ENCODE measurements at regions not wholly inside any gene's neighbourhood (a gene's known extent, or its start where the extent isn't known, plus 50 kb on each side); places are given as distances from the start of the nearest gene placed in this dataset.
"Not testable (repeated sequence)": the region's sequence is repeated elsewhere in the genome, so short reads cannot be mapped to it uniquely, and the experiment has no call there.

DNA sequence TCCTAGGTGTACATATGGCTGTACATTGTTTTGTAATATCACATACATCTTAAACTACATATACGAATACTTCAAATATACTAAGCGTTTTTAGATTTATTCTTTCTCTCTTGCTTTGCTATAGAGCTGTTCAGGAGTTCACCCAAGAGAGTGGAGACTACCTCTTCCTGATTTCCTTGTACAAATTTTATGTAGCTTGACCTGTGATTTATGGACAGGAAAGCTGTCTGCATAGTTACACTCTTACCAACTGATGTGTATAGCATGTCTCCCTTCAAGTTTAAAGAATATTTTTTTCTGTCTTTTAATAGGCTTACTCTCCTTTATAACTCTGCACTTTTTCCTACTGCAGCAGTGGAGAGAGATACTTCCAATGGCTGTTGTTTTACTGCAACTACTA is 428.7 kb downstream of the NDFIP2 start:
- no peak for DNase-seq

DNA sequence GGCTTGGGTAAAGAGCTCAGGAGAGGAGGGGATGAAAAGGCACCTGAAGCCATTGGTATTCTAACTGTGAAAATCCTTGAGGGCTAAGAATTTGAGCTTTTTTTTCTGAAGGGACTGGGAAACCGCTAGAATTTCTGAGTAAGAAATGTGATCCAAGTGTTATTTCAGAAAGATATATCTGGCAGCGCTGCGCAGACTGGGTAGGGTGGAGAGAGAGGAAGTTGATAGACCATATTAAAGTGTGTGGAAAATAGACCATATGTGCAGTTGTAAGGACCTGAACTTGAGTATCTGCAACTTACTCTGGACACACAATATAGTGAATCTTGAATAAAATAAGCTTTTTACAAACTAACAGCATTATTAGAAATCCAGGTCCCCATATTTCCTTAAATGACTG is 427.4 kb downstream of the NDFIP2 start:
- DNase-seq = no peak

DNA sequence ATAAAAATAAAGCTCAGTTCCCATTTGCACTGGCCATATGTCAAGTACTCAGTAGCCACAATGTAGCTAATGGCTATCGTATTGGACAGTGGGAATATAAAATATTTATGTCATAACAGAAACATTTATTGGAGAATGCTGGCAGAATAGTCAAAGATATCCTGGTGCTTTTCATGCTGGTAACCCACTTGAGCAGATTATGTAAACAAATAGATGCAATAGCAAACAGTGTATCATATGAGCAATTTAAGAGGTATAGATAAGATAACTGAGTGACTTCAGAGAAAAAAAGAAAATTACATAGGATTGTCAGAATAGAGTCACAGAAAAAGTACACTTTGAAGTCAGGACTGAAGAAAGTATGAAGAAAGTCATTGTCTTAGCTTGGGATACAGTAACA is 426.6 kb downstream of the NDFIP2 start:
- DNase-seq = no peak

DNA sequence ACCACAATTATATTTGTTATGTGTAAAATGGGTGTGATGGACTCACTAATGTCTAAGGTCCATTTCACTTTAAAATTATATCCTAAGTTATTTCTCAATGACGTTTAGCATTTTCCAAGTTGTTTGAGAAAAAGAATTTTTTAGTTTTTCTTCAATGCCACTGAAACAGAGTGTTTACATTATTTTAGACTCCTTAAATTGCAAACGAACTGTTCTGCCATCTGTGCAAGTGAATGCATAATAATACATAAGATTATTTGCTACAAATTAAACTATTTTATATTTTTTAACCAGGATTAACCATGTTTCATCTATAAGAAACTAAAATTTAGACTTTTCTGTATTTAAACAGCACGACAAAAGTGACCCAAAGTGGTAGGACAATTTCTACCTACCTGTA is 425.4 kb downstream of the NDFIP2 start:
- no peak for DNase-seq

DNA sequence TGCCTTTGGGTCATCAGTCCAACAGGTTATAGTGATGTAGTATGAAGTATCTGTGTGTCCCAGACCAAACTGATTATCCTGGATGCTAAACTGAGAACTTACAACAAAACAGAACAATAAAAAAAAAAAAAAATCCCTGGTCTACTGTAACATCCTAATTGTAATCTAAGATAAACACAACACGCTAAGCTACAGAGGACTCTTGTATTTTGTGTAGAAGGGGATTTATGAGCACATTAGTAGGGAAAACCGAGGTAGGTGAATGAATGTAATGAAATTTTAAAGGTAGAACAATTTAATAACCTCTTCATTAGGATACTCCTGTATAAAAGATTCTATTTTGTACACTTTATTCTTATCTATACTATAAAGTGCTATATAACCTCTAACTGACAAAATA is 424.1 kb downstream of the NDFIP2 start:
- no peak for DNase-seq

DNA sequence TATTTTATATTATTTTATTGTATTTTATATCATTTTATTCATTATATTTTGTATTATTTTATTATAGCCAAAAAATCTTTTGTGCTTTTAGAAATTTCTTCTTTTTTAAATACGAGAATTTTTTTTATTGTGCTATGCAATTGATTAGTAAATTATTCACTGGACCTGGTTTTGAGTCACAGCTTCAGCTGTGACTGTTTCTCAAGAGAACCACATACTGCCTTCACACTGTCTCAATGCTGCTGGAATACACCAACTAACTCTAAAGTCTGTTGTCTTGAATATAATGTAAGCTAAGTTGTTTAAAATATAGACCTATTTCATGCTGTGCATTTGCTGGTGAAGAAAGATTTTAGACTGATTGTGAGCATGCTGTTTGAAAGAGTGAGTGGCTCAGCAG is 423.6 kb downstream of the NDFIP2 start:
- no peak for DNase-seq

DNA sequence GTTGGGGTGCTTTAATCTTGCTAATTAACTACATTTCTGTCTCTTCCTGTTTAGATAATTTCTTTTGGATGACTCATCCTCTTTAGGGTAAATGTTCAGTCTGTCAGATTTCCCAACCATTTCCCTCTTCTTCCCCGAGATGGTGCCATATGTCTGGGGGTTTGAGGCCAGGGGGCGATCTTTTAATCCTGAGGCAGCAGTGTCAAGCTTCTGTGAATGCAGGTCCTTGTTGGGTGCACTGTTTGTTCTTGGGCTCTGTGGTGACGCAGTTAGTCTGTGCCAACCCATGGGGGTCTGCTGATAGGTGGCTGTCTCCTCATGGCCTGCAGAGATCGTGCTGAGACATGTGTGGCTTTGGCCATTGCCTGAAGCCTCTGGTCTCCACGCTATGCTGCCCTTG is 420.4 kb downstream of the NDFIP2 start:
- no peak for DNase-seq

DNA sequence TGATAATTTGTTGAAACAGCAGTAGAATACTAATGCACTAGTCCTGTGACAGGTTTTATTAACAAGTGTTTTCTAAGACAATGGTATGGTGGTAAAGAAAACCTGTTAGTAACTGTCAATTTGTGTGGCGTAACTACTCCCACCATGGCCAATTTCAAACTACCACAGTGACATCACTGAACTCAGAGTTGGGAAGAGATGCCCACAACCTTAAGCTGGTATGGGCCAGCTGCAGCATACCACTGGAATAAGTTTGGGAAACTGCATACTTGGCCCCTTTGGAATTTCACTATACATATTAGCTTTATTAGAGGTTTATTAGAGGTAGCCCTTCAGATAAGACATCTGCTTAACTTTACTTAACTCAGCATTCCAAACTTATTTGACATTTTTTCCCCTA is 419.4 kb downstream of the NDFIP2 start:
- no peak for DNase-seq

DNA sequence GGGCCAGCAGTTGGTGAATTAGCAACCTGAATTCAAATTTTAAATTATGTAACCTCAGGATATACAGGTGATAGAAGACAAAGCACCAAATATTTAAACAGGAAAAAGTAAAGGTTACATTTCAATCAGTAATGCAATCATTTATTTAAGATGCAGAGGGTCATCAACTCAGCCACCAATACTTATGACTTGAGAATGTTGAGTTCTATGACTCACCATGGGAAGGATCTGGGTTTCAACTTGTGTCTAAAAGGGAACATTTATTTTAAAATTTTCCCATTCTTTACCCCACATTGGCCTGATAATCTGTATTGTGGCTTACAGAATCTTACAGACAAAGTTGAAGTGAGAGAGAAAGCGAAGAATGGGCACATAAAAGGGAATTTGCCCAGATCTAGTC is 418.0 kb downstream of the NDFIP2 start:
- no peak for DNase-seq

DNA sequence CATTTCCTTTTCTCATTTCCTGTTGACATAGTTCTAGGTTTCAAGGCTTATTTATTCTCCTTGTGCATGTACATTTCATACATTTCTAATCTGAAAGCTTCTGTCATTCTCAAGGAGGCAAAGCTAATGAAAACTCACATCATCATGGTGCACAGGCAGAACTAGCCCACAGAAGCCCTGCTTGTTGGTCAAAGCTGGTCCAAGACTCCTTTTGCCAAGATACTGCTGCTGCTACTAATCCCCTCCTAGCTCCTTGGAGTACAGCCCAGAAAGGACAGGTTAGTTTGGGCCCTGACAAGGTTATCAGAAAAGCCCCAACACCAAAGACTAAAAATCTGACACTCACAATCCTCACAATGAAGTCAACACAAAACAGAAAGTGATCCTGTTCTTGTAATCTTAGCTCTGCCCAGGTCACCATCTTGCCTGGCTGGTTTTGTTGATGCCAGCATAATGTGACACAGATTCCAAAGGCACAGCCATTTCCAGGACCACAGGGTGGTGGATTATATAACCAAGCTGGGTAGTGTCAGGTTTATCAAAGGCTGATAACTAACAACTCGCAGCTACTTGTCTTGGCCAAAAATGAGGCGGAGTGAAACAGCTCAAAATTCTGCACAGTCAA is 417.4 kb downstream of the NDFIP2 start:
- DNase-seq = no peak

DNA sequence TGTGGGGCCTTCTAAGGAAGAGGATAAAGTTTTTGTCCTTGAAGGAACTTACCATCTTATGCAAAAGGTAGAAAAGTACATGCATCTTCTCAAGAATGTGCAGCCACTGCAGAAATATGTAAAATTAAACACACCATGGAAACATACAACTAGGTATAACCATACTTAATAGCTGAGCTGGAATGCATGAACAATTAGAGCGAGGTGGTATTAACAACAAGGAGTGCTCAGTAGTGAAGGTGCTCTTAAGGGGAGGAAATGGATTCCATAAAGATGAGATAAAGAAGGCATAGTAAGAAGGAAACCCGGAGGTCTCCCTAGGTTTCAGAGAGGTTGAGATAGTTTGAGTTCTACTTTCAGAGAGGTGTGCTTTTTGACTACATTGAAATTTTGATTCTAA is 415.9 kb downstream of the NDFIP2 start:
- no peak for DNase-seq

DNA sequence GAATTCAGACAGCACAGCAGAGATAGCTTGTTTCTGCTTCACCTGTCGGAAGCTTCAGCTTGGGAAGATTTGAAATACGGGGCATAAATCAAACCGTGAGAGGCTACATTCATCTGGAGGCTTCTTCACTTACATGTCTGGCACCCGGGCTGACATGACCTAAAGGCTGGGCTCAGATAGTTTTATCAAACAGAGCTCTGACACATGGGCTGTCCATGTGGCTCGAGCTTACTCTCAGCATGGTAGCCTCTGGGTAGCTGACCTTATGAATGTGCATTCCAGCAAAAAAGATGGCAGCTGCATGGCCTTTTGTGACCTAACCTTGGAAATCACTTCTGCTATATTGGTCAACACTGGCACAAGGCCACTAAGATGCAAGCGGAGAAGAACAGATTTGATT is 414.5 kb downstream of the NDFIP2 start:
- no peak for DNase-seq

DNA sequence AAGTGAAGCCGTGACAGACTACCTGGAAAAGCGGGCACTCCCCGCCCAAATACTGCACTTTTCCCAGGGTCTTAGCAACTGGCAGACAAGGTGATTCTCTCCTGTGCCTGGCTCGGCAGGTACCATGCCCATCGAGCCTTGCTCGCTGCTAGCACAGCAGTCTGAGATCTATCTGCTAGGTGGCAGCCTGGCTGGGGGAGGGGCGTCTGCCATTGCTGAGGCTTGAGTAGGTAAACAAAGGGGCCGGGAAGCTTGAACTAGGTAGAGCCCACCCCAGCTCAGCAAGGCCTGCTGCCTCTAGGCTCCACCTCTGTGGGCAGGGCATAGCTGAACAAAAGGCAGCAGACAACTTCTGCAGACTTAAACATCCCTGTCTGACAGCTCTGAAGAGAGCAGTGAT is 406.3 kb downstream of the NDFIP2 start:
- not testable (repeated sequence) for DNase-seq

DNA sequence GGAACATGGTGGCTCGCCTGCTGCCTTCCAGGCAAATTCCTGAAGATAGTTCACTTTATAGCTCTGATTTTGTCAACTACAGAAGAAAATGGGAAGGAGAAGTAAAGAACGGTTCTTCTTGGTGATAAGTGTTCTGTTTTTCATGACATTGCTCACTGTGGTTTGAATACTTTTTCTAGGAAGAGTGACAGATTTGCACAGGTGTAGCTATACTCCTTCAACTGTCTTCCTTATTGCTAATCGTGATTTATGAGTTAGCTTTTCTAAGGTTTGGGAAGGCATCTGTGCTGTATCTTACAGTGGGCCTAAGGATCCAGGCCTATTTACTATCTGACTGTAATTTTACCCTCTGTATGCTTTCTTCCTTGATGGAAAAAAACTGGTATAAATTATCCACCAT is 405.6 kb downstream of the NDFIP2 start:
- no peak for DNase-seq

DNA sequence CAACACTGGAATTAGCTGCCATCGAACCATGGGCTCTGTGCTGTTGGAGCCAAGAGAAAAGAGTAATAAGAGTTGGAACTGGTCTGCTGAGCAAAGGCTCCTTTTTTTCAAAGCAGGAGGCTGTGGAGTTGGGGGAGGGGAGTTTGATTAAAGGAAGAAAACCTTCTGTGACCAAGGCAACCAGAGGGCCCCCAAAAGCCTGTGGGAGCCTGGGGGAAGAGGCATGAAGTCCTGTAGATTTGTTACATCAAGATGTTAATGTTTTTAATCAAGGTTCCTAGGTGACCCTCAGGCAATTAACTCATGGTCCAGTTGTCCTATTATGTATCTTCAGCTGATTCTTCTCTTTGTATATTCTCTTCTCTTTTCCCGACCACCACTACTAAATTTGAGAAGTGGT is 403.9 kb downstream of the NDFIP2 start:
- no peak for DNase-seq

DNA sequence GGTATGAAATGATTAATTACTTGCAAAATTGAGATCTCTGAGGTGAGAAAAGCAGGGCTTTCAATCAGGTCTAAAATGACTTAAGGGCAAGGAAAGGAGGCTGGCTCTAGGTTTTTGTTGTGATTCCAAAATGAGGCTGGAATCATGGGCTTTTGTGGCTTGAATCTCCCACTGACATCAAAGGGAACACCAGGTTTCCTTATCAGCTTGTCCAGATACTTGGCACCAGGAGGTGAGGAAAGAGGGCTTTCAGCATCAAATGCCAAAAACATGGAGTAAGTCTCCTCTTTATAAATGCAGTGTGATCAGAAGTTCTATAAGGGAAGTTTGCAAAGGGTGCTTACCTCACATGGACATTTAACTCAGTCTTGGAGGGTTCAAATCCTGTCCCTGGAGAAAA is 402.3 kb downstream of the NDFIP2 start:
- no peak for DNase-seq

DNA sequence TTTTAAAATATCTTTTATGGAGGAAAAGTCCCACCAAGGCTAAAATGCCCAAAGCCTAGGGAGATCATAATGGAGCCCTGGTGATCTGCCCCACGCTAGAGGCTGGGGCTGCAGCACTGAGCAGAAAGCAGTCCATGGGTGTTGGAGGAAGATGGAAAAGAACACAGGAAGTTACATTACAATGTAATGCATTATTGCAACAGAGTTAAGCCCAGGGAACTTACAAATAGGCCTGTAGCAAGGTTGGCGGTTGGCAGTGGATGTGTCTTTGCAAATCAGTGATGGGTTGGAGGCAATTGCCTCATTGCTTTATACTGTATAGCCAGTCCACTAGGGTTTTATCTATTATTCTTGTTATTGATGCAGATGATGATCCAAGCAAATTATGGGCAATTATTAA is 399.9 kb downstream of the NDFIP2 start:
- no peak for DNase-seq

DNA sequence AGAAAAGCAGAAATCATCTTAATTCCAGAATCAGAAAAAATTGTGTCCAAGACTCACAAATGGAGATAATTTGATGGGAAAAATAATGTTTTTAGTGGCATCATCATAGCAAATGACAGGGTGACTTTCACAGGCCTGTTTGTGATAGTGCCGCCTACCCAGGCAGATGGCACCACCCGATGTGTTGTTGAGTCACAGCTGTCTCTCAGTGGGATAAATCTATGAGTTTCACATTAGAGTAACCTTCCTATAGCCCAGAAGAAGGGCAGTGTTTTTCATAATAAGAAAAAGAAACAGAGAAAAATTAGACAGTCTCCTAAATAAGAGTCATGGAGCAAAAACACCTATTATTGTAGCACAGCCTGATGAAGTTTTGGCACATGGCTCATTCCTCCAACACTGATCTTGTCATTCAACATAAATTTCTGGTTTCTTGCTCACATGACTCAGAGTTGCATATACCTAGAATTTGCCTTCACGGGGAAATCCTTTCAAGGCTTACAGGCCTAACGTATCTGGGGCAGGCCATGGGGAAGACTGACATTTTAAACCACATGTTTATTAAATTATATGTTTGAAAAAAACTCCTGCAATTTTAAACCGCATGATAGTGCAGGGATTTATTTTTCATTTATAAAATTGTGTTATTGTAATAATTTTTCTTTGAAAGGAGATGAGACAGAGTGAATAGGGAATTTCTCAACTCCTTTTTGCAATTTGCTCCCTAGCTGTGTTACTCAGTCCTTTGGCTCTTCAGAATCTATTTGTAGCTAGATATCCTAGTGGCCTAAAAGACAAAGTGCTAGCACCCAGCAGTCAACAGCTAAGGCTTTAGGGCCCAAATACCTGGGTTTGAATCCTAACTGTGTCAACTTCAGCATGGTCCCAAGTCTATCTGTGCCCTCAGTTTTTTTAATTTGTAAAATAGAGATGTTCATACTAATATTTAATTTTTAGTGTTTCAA is 393.7 kb downstream of the NDFIP2 start:
- DNase-seq = no peak

DNA sequence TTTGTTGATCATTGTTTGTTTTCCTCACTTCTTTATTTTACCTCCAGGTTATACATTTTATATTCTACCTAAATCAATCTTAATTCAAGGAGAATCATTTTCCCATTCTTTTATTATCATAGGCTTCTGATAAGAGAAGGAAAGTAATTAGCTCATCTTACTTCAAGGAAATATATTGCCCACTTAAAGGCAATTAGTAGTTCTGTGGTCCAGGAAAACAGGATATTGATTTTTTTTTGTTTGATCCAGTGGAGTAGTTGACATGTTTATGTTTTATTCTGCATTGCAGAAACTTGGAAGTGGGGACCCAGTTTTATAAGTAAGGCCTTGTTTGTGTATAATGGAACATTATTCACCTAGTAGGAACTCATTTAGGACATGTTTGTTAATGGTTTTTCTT is 390.6 kb downstream of the NDFIP2 start:
- no peak for DNase-seq

DNA sequence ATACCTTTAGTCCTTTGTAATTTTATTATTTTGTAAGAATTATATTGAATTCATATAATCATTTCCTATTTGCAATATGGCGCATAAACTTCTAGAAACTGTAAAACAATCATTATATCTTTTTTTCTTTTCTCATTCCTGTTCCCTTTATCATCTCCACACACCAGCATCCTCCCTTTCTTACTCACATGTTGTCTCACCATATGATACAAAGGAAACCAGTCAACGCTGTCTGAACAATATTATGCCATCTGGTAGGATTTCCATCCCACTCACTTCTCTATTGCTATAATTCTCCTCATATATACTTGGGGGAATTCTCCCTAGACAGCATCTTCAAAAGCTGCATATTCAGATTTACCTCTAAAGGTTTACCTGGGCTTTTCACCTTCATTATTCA is 389.8 kb downstream of the NDFIP2 start:
- DNase-seq = peak; percentile 36

DNA sequence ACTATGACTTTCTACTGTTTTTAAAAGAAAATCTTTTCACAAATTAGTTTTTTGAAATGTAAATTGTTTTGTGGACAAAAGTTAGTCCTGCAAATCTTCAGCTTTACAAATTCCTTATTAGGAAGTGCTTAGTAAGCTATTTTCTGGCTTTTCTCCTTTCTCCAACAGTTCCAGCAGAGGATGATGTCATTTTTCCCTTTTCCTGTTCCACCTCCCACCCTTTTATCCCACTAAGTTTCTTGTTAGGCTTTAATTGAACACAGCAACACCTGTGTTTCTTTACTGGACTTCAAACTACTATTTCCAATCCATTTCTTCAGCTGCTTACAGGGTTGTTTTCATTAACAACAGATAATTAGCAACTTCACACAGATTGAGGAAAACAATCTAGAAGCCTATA is 389.2 kb downstream of the NDFIP2 start:
- DNase-seq = no peak

DNA sequence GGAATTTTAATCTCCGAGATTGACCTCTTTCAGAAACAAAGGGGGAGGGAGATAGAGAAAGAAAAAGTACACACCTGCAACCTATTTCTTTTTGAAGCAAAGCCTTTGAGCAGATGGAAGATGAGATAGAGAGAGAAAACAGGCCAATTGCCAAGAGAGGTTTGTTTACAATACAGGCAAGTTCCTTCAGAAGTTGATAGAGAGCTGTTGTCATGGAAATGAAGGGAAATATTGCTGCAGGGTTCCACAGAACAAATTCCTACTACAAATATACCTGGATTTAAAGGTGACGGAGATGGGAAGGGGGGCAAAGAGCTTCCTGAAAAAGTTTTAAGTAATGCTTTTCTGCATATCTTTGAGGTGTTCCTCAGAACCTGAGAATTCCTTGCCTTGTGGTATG is 388.4 kb downstream of the NDFIP2 start:
- DNase-seq = peak; percentile 20

DNA sequence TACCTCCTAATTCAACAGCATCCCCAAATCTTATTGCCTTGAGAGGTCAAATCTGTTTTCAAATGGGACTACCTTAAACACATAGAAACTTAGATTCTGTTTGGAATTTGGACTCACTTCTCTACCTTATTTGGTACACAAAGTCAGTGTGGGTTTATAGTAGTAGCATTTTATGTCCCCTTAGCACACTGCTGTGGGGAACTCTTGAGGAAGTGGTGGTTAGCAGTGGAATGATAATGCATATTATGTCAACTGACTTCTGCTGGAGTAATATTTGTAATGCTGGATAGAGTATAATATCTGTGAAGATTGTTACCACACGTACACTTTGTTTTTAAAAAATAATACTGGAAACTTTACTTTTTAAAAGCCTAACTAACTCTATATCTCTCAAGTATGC is 386.3 kb downstream of the NDFIP2 start:
- DNase-seq = no peak

DNA sequence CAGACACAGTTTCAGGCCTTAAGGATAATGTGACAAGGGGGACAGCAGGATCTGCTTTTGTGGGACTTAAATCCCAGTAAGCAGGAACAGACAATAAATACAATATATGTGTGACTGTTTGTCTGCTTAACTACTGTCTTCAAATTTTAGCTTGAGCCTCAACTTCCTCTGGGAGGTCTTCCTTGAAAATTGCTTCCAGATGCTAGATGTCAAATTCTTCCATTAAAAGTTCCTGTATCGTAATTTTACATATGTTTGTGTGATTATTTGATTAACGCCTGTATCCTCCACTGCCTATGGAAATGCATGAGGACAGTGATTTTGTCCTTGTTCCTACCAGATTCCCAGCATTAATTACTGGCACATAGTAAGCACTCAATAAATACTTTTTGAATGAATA is 385.5 kb downstream of the NDFIP2 start:
- DNase-seq = no peak

DNA sequence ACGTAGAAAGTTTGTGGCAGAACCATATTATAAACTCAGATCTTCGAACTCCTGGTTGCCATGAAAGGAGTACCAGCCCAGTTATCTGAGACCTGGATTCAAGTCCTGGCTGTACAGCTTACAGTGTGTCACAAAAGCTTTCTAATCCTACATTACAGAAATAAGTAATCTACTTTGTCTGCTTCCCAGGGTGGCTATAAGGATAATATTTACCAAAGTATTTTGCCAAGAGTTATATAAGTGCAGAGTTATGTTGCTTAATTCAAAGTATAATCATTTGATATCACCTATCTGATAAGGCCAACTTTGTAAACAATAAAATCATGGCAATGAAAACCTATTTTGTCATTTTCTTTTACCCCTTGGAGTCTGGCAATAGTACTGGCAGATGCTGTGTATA is 381.6 kb downstream of the NDFIP2 start:
- DNase-seq = no peak
